Vagina (tissue), 2 donors: ENCODE measurements at regions not wholly inside any gene's neighbourhood (a gene's known extent, or its start where the extent isn't known, plus 50 kb on each side); places are given as distances from the start of the nearest gene placed in this dataset.

ENCODE experiments used
- POLR2A ChIP-seq, 2 donors: fragments of 450-650 bp; IDR thresholded peaks; one replicate each; pipeline ENCODE4 v1.6.1; 2017; ENCODE audit warnings: antibody characterized with exemption in 2 of 2, mild to moderate bottlenecking in 2 of 2, moderate library complexity in 2 of 2
- POLR2AphosphoS5 ChIP-seq, 2 donors: sonication (generic); formaldehyde crosslinking; IDR thresholded peaks; one replicate each; pipeline ENCODE4 v1.9.0; 2017; ENCODE audit warnings: antibody characterized with exemption in 2 of 2, mild to moderate bottlenecking in 2 of 2, low read depth in 1 of 2; ENCODE audit not compliant: insufficient read depth in 1 of 2
- TF ChIP-seq, protein P1 (sequence below), 3 experiments: fragments of 450-650 bp in 2 of 3; fragments of 200-600 bp in 1 of 3; sonication (generic) in 1 of 3; IDR thresholded peaks; one replicate each; pipeline ENCODE4 v1.5.1; 2017 to 2019; ENCODE audit warnings: antibody characterized with exemption in 3 of 3, mild to moderate bottlenecking in 2 of 3, moderate library complexity in 2 of 3

DNA sequence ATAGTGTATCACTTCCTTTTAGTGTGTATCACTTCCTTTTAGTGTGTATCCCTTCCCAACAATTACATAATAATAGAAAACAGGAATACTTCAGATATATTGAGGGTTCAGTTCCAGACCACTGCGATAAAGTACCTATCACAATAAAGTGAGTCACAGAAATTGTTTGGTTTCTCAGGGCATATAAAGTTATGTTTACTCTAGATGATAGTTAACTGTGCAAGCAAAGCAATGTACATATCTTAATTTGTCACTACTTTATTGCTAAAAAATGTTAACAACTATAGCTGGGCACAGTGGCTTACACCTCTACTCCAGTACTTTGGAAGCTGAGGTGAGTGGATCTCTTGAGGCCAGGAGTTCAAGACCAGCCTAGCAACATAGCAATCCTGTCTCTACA is 938.4 kb downstream of the CCSER2 start:
- TF ChIP-seq, protein P1, sequence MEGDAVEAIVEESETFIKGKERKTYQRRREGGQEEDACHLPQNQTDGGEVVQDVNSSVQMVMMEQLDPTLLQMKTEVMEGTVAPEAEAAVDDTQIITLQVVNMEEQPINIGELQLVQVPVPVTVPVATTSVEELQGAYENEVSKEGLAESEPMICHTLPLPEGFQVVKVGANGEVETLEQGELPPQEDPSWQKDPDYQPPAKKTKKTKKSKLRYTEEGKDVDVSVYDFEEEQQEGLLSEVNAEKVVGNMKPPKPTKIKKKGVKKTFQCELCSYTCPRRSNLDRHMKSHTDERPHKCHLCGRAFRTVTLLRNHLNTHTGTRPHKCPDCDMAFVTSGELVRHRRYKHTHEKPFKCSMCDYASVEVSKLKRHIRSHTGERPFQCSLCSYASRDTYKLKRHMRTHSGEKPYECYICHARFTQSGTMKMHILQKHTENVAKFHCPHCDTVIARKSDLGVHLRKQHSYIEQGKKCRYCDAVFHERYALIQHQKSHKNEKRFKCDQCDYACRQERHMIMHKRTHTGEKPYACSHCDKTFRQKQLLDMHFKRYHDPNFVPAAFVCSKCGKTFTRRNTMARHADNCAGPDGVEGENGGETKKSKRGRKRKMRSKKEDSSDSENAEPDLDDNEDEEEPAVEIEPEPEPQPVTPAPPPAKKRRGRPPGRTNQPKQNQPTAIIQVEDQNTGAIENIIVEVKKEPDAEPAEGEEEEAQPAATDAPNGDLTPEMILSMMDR (IDR thresholded peaks at IDR 0.05), result no peak
- TF ChIP-seq POLR2A (IDR thresholded peaks at IDR 0.05) (no peak), POLR2AphosphoS5 (IDR thresholded peaks at IDR 0.05; ENCODE audit: insufficient read depth in 1 of 2, low read depth in 1 of 2) (no peak)
